ENCODE measurements at regions not wholly inside any gene's neighbourhood (a gene's known extent, or its start where the extent isn't known, plus 50 kb on each side); places are given as distances from the start of the nearest gene placed in this dataset.

DNA sequence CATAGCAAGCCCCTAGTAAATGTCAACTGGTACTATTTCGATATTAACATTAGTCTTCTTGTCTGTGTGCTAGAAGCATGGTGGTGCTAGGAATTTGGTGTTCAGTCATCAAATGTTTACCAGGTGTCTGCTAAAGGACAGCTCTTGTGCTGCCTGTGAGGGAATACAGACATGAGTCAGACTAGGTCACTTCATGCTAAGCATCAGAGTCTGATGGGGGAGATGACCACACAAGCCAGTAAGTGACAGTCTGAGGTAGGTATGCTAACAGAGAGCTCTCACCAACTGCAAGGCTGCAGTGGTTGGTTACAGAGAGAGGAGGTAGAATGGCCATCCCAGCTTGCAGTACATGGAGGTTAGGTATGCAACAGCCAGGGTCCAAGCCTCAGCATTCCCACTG lies 320.9 kb downstream of the CDK5RAP2 start:
- intact Hi-C loops (cut with DNase I): no loop called here

DNA sequence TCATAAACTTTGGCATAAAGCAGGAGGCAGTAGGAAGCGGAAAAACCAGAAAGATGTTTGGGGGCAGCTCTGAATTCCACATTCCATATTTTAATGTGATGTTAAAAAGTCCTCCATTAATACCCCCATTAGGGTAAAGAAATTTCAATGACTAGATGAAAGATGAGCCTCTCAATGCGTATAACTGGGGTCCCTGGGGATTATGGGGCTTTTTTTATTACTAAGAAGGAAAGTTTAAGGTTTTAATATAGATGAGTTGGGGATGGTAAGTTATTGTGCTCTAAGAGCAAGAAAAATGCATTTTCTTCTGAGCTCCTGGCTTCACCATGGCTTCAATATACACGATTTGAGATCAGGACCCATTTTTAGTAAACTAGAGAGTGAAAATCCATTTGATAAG lies 321.9 kb downstream of the CDK5RAP2 start:
- Histone ChIP-seq H3K36me3 (no peaks in the 10 kb centered on the region), H3K4me3 (no peak overlapping the region), H3K4me1 (replicated peaks) (no peaks in the 10 kb centered on the region), H3K9me3 (no peaks in the 10 kb centered on the region), H3K27ac (no peak overlapping the region), H3K27me3 (replicated peaks; ENCODE audit: insufficient read depth) (no peaks in the 10 kb centered on the region)
- DNase-seq (ENCODE audit: low spot score): no peak
- no peak for TF ChIP-seq POLR2AphosphoS5 (IDR thresholded peaks at IDR 0.05)
- TF ChIP-seq, protein P1, sequence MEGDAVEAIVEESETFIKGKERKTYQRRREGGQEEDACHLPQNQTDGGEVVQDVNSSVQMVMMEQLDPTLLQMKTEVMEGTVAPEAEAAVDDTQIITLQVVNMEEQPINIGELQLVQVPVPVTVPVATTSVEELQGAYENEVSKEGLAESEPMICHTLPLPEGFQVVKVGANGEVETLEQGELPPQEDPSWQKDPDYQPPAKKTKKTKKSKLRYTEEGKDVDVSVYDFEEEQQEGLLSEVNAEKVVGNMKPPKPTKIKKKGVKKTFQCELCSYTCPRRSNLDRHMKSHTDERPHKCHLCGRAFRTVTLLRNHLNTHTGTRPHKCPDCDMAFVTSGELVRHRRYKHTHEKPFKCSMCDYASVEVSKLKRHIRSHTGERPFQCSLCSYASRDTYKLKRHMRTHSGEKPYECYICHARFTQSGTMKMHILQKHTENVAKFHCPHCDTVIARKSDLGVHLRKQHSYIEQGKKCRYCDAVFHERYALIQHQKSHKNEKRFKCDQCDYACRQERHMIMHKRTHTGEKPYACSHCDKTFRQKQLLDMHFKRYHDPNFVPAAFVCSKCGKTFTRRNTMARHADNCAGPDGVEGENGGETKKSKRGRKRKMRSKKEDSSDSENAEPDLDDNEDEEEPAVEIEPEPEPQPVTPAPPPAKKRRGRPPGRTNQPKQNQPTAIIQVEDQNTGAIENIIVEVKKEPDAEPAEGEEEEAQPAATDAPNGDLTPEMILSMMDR (IDR thresholded peaks at IDR 0.05): no peak
- TF ChIP-seq POLR2A (IDR thresholded peaks at IDR 0.05): no peak
- intact Hi-C loops (cut with DNase I): no loop called here
- 34% methylated on average over 3 of the region's 3 CpGs for WGBS

More for the DNA sequence above, 320.9 kb downstream of the CDK5RAP2 start:
- H3K4me1 ChIP-seq (replicated peaks): no peaks in the 10 kb centered on the region
- DNase-seq (ENCODE audit: low spot score): no peak
- no peaks in the 10 kb centered on the region for H3K9me3 ChIP-seq
- H3K4me3 ChIP-seq: no peak overlapping the region
- no peaks in the 10 kb centered on the region for H3K36me3 ChIP-seq
- no peaks in the 10 kb centered on the region for H3K27me3 ChIP-seq (replicated peaks; ENCODE audit: insufficient read depth)
- WGBS: 85% methylated on average over 1 of the region's 1 CpG
- no peak overlapping the region for H3K27ac ChIP-seq
- TF ChIP-seq, protein P1 (IDR thresholded peaks at IDR 0.05): no peak

- no peak for TF ChIP-seq POLR2A (IDR thresholded peaks at IDR 0.05)
- TF ChIP-seq, protein P1 (IDR thresholded peaks at IDR 0.05): no peak
- TF ChIP-seq POLR2AphosphoS5 (IDR thresholded peaks at IDR 0.05): no peak
- Histone ChIP-seq H3K9me3 (no peaks in the 10 kb centered on the region), H3K27ac (no peak overlapping the region), H3K4me1 (replicated peaks) (no peaks in the 10 kb centered on the region), H3K27me3 (replicated peaks; ENCODE audit: insufficient read depth) (no peaks in the 10 kb centered on the region), H3K36me3 (no peaks in the 10 kb centered on the region), H3K4me3 (no peak overlapping the region)
- DNase-seq (ENCODE audit: low spot score): no peak
- intact Hi-C loops (cut with DNase I): no loop called here
- 43% methylated on average over 6 of the region's 6 CpGs for WGBS
Measured at GRCh38 chr9:120257483-120257882, 322.5 kb downstream of the CDK5RAP2 start.

DNA sequence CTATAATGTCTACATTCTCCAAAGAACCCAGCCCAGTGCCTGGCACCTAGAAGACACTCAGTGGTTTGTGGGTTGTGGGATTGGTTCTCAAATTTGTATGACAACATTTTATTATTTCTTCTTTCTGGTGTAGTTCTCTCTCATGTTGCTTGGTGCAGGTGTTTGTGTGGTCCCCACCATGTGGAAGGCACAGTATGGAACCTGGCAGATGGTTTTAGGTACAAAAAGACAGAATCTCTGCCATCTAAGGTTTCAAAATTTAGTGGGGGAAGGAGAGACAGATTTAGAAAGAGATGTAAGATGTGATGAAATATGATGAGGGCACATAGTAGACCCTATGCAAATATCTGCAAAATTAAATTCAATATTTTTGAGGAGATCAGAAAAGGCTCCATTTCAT lies 323.8 kb downstream of the CDK5RAP2 start:
- intact Hi-C loops (cut with DNase I): no loop called here
- TF ChIP-seq, protein P1 (IDR thresholded peaks at IDR 0.05): no peak
- TF ChIP-seq POLR2A (IDR thresholded peaks at IDR 0.05): no peak
- TF ChIP-seq POLR2AphosphoS5 (IDR thresholded peaks at IDR 0.05): no peak
- Histone ChIP-seq H3K36me3 (no peaks in the 10 kb centered on the region), H3K27ac (no peak overlapping the region), H3K4me3 (no peak overlapping the region), H3K27me3 (replicated peaks; ENCODE audit: insufficient read depth) (no peaks in the 10 kb centered on the region), H3K9me3 (no peaks in the 10 kb centered on the region), H3K4me1 (replicated peaks) (no peaks in the 10 kb centered on the region)
- DNase-seq (ENCODE audit: low spot score): no peak

GRCh38 chr9:120252248-120252647 lies 327.7 kb downstream of the CDK5RAP2 start:
- Histone ChIP-seq H3K4me3 (no peak overlapping the region), H3K4me1 (replicated peaks) (no peaks in the 10 kb centered on the region), H3K36me3 (no peaks in the 10 kb centered on the region), H3K27me3 (replicated peaks; ENCODE audit: insufficient read depth) (no peaks in the 10 kb centered on the region), H3K27ac (no peak overlapping the region), H3K9me3 (no peaks in the 10 kb centered on the region)
- TF ChIP-seq POLR2AphosphoS5 (IDR thresholded peaks at IDR 0.05): no peak
- no peak for DNase-seq (ENCODE audit: low spot score)
- intact Hi-C loops (cut with DNase I): no loop called here
- 8% methylated on average over 2 of the region's 2 CpGs for WGBS
